ENCODE measurements at regions not wholly inside any gene's neighbourhood (a gene's known extent, or its start where the extent isn't known, plus 50 kb on each side); places are given as distances from the start of the nearest gene placed in this dataset.

GRCh38 chr18:64234321-64234720 lies 85.4 kb upstream of the LINC00305 start:
- POLR2A ChIA-PET (ENCODE audit: unreplicated experiment) = no interaction called here
- H3K79me2 ChIP-seq (ENCODE audit: low read length) = no peaks in the 10 kb centered on the region
- no peak overlapping the region for H3K9ac ChIP-seq (ENCODE audit: low read length)
- no peak for TF ChIP-seq CTCF (conservative IDR thresholded peaks at IDR 0.05; ENCODE audit: low read depth, low read length)
- no peak for TF ChIP-seq EZH2phosphoT487 (IDR thresholded peaks at IDR 0.05; ENCODE audit: borderline replicate concordance, low read length)
- TF ChIP-seq EZH2 (IDR thresholded peaks at IDR 0.05; ENCODE audit: low read length, unreplicated experiment) = no peak
- BruUV-seq (replicated peaks) = no TSS peak
- DNase-seq = no peak
- H3K9me3 ChIP-seq (ENCODE audit: low read length) = no peaks in the 10 kb centered on the region
- H4K20me1 ChIP-seq (ENCODE audit: low read length) = no peaks in the 10 kb centered on the region
- H2AFZ ChIP-seq (ENCODE audit: low read length) = no peak overlapping the region
- H3K4me2 ChIP-seq (ENCODE audit: low read length) = no peak overlapping the region
- CTCF ChIA-PET = no interaction called here
- no peak overlapping the region for H3K27ac ChIP-seq (ENCODE audit: low read length)
- no peaks in the 10 kb centered on the region for H3K9me2 ChIP-seq (replicated peaks; ENCODE audit: low read length)
- no peaks in the 10 kb centered on the region for H3K36me3 ChIP-seq (ENCODE audit: low read depth, low read length)
- no peaks in the 10 kb centered on the region for H3K4me1 ChIP-seq (ENCODE audit: insufficient read depth, low read length)
- H3K27me3 ChIP-seq (ENCODE audit: low read length) = peaks cover 4% of the 10 kb centered on the region
- intact Hi-C loops (cut with micrococcal nuclease) = no loop called here
- H3K4me3 ChIP-seq (ENCODE audit: low read length) = no peak overlapping the region
- no peak for ATAC-seq
- H3F3A ChIP-seq (ENCODE audit: low read length, unreplicated experiment) = no peaks in the 10 kb centered on the region

DNA sequence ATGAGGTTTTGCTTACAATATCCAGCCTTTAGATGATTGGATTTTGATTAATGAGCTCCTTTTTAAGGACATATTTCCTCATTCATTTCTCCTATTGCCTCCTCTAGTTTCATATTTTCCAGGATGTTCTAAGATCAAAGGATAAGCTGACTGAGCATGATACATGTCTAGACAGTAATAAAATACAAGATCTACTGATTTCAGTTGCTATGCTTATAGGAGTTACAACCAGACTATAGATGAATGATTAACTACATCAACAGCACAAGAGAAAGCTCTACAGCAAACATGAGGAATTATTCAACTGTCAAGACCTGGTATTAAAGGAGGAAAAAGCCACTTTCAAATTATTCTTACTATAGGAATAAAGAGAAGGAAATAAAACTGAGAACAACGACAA lies 85.0 kb upstream of the LINC00305 start:
- CTCF ChIA-PET = no interaction called here
- no TSS peak for BruUV-seq (replicated peaks)
- no peak overlapping the region for H3K4me3 ChIP-seq (ENCODE audit: low read length)
- POLR2A ChIA-PET (ENCODE audit: unreplicated experiment) = no interaction called here
- intact Hi-C loops (cut with micrococcal nuclease) = no loop called here
- H2AFZ ChIP-seq (ENCODE audit: low read length) = no peak overlapping the region
- no peak for TF ChIP-seq EZH2 (IDR thresholded peaks at IDR 0.05; ENCODE audit: low read length, unreplicated experiment)
- no peak for TF ChIP-seq EZH2phosphoT487 (IDR thresholded peaks at IDR 0.05; ENCODE audit: borderline replicate concordance, low read length)
- no peak for TF ChIP-seq CTCF (conservative IDR thresholded peaks at IDR 0.05; ENCODE audit: low read depth, low read length)
- H3K4me1 ChIP-seq (ENCODE audit: insufficient read depth, low read length) = no peaks in the 10 kb centered on the region
- DNase-seq (no peak), ATAC-seq (no peak)
- H3K4me2 ChIP-seq (ENCODE audit: low read length) = no peak overlapping the region
- H3K36me3 ChIP-seq (ENCODE audit: low read depth, low read length) = no peaks in the 10 kb centered on the region
- no peaks in the 10 kb centered on the region; the same call in 1 of the 2 replicates for H3K27me3 ChIP-seq (ENCODE audit: low read length)
- H3K9me2 ChIP-seq (replicated peaks; ENCODE audit: low read length) = no peaks in the 10 kb centered on the region
- H3K9me3 ChIP-seq (ENCODE audit: low read length) = no peaks in the 10 kb centered on the region
- H3K27ac ChIP-seq (ENCODE audit: low read length) = no peak overlapping the region
- no peaks in the 10 kb centered on the region for H4K20me1 ChIP-seq (ENCODE audit: low read length)
- no peak overlapping the region for H3K9ac ChIP-seq (ENCODE audit: low read length)
- H3F3A ChIP-seq (ENCODE audit: low read length, unreplicated experiment) = no peaks in the 10 kb centered on the region
- H3K79me2 ChIP-seq (ENCODE audit: low read length) = no peaks in the 10 kb centered on the region

DNA sequence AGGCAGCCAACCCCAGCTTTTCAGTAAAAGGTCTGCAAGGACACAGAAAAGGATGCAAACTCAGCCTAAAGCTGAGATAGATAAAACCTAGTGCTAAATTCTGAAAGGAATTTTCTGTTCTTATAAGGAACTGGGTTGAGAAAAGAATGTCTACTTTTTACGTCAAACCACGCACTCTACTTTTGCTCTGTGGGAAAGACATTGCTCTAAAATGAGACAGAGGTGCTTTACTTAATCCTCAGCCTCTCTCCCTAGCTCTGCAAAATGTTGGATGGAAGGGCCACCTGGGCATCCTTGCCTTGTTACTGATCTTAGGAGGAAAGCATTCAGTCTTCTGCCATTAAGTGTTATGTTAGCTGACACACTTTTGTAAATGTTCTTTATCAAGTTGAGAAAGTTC lies 72.1 kb upstream of the LINC00305 start:
- no peaks in the 10 kb centered on the region for H3K9me3 ChIP-seq (ENCODE audit: low read length)
- H3K27me3 ChIP-seq (ENCODE audit: low read length) = 0 out of 2 replicates have a peak, but pooled peaks cover 4% of the 10 kb centered on the region
- no TSS peak for BruUV-seq (replicated peaks)
- no peak for DNase-seq
- no peak overlapping the region for H3K27ac ChIP-seq (ENCODE audit: low read length)
- H3K4me3 ChIP-seq (ENCODE audit: low read length) = no peak overlapping the region
- no peaks in the 10 kb centered on the region for H3K36me3 ChIP-seq (ENCODE audit: low read depth, low read length)
- CTCF ChIA-PET = no interaction called here
- no peaks in the 10 kb centered on the region for H3F3A ChIP-seq (ENCODE audit: low read length, unreplicated experiment)
- intact Hi-C loops (cut with micrococcal nuclease) = no loop called here
- no peaks in the 10 kb centered on the region for H3K79me2 ChIP-seq (ENCODE audit: low read length)
- POLR2A ChIA-PET (ENCODE audit: unreplicated experiment) = no interaction called here
- no peaks in the 10 kb centered on the region for H3K9me2 ChIP-seq (replicated peaks; ENCODE audit: low read length)
- H3K9ac ChIP-seq (ENCODE audit: low read length) = no peak overlapping the region
- H3K4me2 ChIP-seq (ENCODE audit: low read length) = no peak overlapping the region
- no peaks in the 10 kb centered on the region for H4K20me1 ChIP-seq (ENCODE audit: low read length)
- TF ChIP-seq EZH2phosphoT487 (IDR thresholded peaks at IDR 0.05; ENCODE audit: borderline replicate concordance, low read length) = no peak
- TF ChIP-seq EZH2 (IDR thresholded peaks at IDR 0.05; ENCODE audit: low read length, unreplicated experiment) = no peak
- TF ChIP-seq CTCF (conservative IDR thresholded peaks at IDR 0.05; ENCODE audit: low read depth, low read length) = no peak
- ATAC-seq = no peak
- no peak overlapping the region for H2AFZ ChIP-seq (ENCODE audit: low read length)
- H3K4me1 ChIP-seq (ENCODE audit: insufficient read depth, low read length) = no peaks in the 10 kb centered on the region

Measured in PC-3 (cell line).